ENCODE measurements at regions not wholly inside any gene's neighbourhood (a gene's known extent, or its start where the extent isn't known, plus 50 kb on each side); places are given as distances from the start of the nearest gene placed in this dataset.
"Not testable (repeated sequence)": the region's sequence is repeated elsewhere in the genome, so short reads cannot be mapped to it uniquely, and the experiment has no call there.

GRCh38 chr1:201639826-201640225 lies 100.9 kb downstream of the NAV1 start:
- no peak for DNase-seq

GRCh38 chr1:201640624-201641023 lies 101.7 kb downstream of the NAV1 start:
- DNase-seq, result peak; percentile 51

GRCh38 chr1:201641524-201642253 lies 102.8 kb downstream of the NAV1 start:
- DNase-seq, result no peak

- DNase-seq, result no peak
These were observed 104.8 kb downstream of the NAV1 start for GRCh38 chr1:201643835-201644104.

DNA sequence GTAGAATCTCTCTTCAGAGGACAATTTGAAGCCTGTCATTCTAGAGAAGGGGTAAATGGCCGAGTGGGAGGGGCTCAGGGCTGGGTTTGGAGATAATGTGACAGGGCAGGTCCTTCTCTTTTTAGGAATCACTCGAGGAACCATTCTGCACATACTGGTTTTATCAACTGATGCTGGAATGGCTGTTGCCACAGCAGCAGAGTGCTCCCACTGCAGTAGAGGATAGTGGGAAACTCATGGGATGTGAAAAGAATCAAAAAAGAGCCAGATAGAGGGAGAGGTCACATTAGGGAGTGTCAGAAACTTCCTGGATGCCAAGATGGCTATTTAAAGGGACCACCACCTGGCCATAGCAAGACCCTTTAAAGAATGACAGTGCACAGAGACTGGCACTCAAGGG lies 105.3 kb downstream of the NAV1 start:
- no peak for DNase-seq

GRCh38 chr1:201645000-201645399 lies 106.1 kb downstream of the NAV1 start:
- not testable (repeated sequence) for DNase-seq

DNA sequence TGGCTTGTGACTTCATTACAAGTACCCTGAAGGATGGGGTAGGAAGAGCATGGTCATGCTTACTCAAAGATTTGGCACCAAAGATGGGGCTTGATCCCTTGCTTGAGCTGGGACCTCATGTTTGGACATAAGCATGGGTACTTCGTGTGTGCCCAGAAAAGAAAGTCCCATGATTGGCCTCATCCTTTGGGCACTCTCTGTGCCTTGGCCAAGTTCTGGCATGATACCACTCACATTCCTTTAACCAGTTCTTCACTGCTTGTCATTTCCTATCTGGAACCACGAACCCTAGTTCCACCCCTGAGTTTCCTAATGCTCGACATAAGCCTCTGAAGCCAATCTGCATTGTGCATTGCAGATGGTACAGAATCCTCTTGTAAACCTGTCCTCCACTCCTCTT lies 107.0 kb downstream of the NAV1 start:
- no peak for DNase-seq

GRCh38 chr1:201646411-201647022 lies 107.6 kb downstream of the NAV1 start:
- no peak for DNase-seq

DNA sequence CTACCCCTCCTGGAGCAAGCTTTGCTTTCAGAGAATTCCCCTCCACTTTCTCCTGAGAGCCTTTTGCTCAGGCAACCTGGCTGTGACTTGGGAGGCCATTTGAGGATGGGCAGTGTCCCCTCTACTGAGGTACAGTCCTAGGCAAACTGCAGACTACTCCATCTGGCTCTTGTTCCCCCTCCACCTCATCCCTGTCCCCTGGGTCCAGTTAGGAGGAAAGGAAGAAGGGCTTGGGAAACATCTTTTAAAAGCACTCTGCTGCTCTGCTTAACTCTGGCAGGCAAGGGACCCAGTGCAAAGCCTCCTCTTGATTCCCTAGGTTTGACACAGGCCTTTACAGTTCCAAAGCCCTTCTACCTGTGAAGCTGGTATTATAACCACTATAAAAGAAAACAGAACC lies 108.2 kb downstream of the NAV1 start:
- DNase-seq, result no peak

- no peak for DNase-seq
These were observed 108.8 kb downstream of the NAV1 start for GRCh38 chr1:201647722-201648065.

DNA sequence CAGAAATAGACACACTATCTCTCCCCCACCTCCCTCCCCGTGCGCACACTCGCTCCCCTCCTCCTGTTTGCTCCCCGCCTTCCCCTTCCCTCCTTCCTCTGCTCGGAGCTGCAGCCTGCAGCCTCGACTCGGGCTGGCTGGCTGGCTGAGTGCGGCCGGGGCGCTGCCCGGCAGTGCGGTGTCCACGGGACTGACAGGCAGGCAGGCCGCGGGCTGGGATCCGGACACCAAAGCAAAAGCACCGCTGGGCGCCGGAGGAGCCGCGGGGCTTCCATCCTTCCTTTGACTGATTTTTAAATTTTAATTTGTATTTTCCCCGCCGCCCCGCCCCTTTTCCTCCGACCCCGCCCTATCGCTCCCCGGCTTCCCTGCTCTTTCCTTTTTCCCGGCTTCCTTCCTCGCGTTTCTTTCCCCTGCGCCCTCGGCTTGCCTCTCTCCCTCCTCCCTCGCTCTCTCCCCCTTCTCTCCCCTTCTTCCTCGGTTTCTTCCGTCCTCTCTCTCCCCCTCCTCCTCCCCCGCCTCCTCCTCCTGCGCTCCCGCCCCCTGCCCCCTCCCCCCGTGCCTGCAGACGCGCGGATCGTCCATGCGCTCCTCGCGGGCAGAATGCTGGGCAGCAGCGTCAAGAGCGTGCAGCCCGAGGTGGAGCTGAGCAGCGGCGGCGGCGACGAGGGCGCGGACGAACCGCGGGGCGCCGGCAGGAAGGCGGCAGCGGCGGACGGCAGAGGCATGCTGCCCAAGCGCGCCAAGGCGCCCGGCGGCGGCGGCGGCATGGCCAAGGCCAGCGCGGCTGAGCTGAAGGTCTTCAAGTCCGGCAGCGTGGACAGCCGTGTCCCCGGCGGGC lies 109.4 kb downstream of the NAV1 start:
- no peak for DNase-seq

- DNase-seq, result no peak
These were observed 110.2 kb downstream of the NAV1 start for GRCh38 chr1:201648907-201649721.

DNA sequence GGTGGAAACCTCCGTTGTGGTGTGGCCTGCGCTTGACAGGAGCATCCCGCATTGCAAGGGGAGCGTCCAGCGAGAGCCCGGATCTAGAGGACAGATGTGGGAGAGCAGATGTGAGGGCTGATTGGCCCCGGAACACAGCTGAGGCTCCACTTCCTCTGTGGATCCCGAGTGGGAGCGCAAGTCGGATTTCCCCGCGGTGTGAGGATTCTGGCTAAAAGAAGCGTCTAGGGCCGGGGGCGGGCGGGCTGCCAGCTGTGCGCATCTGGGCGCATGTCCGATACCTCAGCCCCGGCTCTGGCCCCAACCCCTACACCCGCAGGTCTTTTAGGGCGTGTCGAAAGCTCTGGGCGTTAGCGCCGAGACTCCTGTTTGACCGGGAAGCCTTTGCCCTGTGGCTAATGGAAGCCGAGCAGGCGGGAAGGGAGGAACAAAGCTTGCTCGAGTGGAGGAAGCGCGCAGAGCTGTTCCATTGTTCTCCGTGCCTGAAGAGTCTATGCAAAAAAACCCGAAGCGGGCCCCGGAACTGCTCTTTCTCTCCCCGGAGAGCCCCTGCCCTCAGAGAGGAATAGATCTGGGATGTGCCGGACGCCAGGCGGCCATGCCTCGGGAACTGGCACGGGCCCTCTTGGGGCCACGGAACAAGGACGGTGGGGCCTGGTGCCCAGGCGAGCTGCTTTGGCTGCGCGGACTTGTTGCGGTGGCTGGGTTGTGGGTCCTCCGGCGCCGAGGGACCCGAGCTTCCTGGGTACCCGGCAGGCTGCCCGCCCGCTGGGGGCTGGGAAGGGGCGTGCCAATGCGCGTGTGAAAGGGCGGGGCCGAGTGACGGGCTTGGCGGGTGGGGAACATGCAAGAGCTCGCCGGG lies 111.1 kb downstream of the NAV1 start:
- DNase-seq, result no peak

- DNase-seq, result no peak
These were observed 111.7 kb downstream of the NAV1 start for GRCh38 chr1:201650623-201650933.

- DNase-seq, result peak; percentile 52
These were observed 113.3 kb downstream of the NAV1 start for GRCh38 chr1:201652181-201652580.

DNA sequence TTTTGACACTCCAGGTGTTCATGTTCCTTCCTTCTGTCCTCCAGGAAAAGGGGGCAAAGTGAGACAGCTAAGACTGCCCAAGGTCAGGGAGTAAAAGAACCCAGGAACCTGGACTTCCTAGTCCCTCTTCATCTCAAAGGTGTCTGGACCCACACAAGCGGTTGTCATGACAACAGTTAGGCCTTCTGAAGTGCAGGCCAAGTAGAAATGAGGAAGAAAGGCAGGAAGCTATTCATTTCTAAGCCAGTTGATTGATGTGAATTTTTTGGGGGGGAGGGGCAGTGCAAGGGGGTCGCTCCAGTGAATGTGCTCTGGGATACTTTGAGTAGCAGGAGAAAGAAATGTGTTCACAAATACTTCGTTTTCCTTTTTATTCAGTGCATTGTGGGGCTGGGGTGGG lies 114.3 kb downstream of the NAV1 start:
- no peak for DNase-seq

- no peak for DNase-seq
These were observed 115.0 kb downstream of the NAV1 start for GRCh38 chr1:201653883-201654282.

GRCh38 chr1:201655243-201655642 lies 116.3 kb downstream of the NAV1 start:
- DNase-seq, result no peak

- DNase-seq, result no peak
These were observed 117.0 kb downstream of the NAV1 start for GRCh38 chr1:201655910-201656309.

DNA sequence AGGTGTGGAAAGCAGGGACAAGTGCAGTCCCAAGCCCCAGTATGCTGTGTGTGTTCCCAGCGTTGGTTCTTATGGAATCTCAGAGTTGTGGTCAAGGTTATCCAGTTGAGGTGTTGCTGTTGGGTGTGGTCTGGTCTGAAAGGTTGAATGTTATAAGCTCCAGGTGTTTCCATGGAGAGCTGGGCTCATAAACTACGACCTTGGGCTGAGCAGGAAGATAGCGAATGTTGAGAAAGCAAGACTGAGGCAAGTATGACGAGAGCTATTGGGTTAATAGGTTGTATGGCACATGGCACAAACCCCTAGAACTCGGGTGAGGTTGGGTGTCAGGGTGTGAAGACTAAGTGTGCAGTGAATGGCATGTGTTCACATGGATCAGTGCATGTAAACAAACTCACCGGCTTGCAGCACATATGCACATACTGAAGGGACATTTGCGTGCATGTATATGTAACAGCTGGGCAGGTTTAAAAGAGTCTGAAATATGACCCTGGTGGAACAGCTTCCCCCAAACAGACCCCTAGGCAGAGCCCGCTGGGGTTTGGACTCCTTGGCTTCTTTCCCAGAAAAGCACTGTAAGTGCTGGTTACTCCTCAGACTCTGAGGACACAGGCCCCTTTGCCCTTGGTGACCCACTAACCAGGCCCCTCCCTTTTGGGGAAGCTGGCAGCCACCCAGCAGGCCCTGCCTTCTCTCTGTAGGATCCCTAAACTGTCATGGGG lies 117.5 kb downstream of the NAV1 start:
- DNase-seq, result peak; percentile 43

DNA sequence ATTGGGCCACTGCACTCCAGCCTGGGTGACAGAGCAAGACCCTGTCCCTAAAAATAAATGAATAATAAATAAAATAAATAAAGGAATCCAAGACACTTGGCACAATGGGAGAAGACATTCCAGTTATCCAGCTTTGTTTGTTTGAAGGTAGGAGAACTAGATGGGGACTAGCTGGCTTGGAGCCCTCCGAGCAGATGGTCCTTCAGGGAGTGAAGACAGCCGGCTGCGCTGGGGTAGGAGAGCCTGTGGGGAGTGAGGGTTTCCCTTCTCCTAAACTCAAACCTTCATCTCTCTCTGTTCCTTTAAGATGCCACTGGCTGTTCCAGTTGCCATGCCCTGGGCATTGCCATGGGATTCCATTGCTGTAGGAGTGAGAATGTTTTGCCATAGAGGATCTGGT lies 120.6 kb downstream of the NAV1 start:
- peak; percentile 32 for DNase-seq

Data from NCI-H446 treated with DMSO at 0.1 percent for 48 hours (cell line).